GM12872 (cell line): ENCODE measurements at regions not wholly inside any gene's neighbourhood (a gene's known extent, or its start where the extent isn't known, plus 50 kb on each side); places are given as distances from the start of the nearest gene placed in this dataset.

ENCODE experiments used
- TF ChIP-seq, protein P1 (sequence below): IDR thresholded peaks from 3 replicates; pipeline ENCODE4 v1.5.1; 2011; ENCODE audit warnings: low read depth, mild to moderate bottlenecking, low read length, moderate library complexity; ENCODE audit not compliant: insufficient read depth

- TF ChIP-seq, protein P1, sequence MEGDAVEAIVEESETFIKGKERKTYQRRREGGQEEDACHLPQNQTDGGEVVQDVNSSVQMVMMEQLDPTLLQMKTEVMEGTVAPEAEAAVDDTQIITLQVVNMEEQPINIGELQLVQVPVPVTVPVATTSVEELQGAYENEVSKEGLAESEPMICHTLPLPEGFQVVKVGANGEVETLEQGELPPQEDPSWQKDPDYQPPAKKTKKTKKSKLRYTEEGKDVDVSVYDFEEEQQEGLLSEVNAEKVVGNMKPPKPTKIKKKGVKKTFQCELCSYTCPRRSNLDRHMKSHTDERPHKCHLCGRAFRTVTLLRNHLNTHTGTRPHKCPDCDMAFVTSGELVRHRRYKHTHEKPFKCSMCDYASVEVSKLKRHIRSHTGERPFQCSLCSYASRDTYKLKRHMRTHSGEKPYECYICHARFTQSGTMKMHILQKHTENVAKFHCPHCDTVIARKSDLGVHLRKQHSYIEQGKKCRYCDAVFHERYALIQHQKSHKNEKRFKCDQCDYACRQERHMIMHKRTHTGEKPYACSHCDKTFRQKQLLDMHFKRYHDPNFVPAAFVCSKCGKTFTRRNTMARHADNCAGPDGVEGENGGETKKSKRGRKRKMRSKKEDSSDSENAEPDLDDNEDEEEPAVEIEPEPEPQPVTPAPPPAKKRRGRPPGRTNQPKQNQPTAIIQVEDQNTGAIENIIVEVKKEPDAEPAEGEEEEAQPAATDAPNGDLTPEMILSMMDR = no peak
These were observed 473.1 kb downstream of the ADGRL2 start for GRCh38 chr1:82273816-82274215.

DNA sequence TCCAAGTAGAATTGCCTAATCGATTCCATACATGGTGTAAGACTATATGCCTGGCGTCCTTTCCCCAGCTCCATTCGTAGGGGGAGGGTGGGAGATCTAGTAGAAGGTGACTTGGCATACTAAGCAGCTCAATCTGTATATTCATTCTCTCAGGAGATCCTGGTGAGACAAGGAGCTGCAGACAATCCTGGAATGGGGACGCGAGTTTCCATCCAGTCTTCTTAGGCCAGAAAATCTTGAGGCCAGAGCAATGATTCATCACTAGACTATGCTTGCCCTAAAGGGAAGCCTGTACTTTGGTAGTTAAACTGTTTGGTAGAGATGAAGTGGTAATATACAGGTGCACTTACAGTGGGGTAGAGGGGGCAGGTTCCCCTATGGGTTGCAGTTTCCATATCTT, 468.7 kb downstream of the ADGRL2 start:
- TF ChIP-seq, protein P1 = no peak

- TF ChIP-seq, protein P1 = no peak
These were observed 468.1 kb downstream of the ADGRL2 start for GRCh38 chr1:82268826-82269225.

DNA sequence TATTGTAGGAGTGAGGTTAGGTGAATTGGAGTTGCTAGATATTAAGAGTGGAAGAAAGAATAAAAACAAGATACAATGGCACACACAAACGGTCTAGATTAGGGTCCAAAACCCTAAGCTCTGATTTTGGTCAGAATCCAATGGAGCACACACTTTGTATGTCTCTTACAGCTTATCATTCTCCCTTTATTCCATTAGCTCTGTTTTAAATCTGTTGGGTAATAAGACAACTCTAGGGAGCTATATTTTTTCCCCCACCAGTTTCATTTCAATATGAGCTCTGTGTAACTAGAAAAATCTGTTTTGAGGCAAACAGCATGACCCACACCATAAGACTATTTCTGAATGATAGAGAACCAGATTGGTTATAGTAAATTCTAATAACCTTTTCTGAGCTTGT, 465.6 kb downstream of the ADGRL2 start:
- TF ChIP-seq, protein P1 = no peak

DNA sequence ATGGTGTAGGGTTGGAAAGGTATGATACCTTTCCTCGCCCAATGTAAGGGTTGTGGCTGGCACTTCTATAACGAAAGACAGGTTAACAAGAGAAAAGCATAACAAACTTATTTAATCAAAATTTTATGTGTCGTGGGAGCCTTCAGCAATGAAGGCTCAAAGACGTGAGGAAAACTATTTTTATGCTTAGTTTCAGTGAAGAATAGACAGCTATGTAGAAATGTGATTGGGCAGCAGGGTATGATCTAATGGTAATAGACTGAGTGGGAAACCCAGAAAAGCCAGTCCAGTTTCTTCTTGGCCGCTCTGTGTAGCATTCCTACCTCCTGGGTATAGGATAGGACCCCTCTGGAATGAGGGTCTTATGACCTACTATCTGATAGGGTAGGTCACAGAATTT, 464.7 kb downstream of the ADGRL2 start:
- TF ChIP-seq, protein P1 = no peak

- TF ChIP-seq, protein P1 = no peak
These were observed 464.1 kb downstream of the ADGRL2 start for GRCh38 chr1:82264802-82265201.

GRCh38 chr1:82263396-82263795, 462.7 kb downstream of the ADGRL2 start:
- TF ChIP-seq, protein P1 = no peak

DNA sequence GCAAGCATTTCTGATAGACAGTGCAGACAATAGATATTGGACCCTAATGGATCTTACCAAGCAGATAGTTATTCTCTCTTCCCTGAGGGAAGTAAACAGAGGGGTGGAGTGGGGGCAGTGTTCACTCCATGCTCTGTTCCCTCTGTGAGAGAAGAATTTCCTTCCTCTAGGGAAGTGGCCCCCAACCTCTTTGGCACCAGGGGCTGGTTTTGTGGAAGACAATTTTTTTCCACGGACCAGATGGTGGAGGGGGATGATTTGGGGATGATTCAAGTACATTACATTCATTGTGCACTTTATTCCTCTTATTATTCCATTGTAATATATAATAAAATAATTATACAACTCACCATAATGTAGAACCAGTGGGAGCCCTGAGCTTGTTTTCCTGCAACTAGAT, 459.9 kb downstream of the ADGRL2 start:
- TF ChIP-seq, protein P1 = no peak
